Activated naive CD8-positive, alpha-beta T cell treated with anti-CD3 and anti-CD28 coated beads, Interleukin-2, amount 10 ng/mL, durations not matched to agents 7 days and 5 days (primary cell): ENCODE measurements at regions not wholly inside any gene's neighbourhood (a gene's known extent, or its start where the extent isn't known, plus 50 kb on each side); places are given as distances from the start of the nearest gene placed in this dataset.

Experiments used
- ATAC-seq: fragments of 150-1000 bp; cut with Tn5 transposase; one replicate; pipeline ENCODE4 v1.10.0; 2021; ENCODE audit warnings: low read depth, moderate library complexity
- POLR2A ChIA-PET: fragments of 350-600 bp; sonication (Branson Sonifier 250); formaldehyde crosslinking; loops from one replicate; lab custom pipeline; 2021; ENCODE audit warnings: antibody characterized with exemption; lab: Charles Lee
- DNase-seq: peaks from one replicate; pipeline ENCODE4 v3.0.0; 2021
- H3K27ac Mint-ChIP-seq: one replicate; pipeline ENCODE4 v1.8.0; 2022; ENCODE audit warnings: mild to moderate bottlenecking, mixed read lengths
- H3K27me3 Mint-ChIP-seq: one replicate; pipeline ENCODE4 v1.8.0; 2022; ENCODE audit warnings: mild to moderate bottlenecking, moderate library complexity, mixed read lengths
- H3K36me3 Mint-ChIP-seq: one replicate; pipeline ENCODE4 v1.8.0; 2021; ENCODE audit warnings: mild to moderate bottlenecking, mixed read lengths
- H3K4me1 Mint-ChIP-seq: one replicate; pipeline ENCODE4 v1.8.0; 2021; ENCODE audit warnings: mixed read lengths
- H3K4me3 Mint-ChIP-seq: one replicate; pipeline ENCODE4 v1.8.0; 2022; ENCODE audit warnings: mild to moderate bottlenecking, moderate library complexity, mixed read lengths
- H3K9me3 Mint-ChIP-seq: one replicate; pipeline ENCODE4 v1.8.0; 2021; ENCODE audit warnings: mixed read lengths

DNA sequence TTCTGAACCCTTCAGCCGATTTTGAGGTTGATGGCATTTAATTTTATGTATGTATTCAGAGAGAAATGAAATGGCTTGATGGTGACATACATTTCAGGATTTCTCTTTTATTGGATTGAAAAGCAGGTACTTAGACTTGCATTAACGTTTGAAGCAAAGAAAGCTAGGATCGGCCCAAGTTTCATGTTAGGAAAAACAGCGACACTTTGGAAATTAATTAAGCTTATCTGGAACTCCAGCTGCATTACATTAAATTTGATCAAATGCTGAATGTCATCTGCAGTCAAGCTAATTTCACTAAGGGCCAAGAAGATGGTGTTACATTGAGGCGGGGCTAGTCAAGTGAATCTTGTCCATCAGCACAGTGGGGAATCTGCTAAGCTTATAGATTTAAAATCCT, 441.8 kb downstream of the IRS1 start:
- Mint-ChIP-seq H3K9me3 (no peaks in the 10 kb centered on the region), H3K27me3 (peaks cover 8% of the 10 kb centered on the region), H3K27ac (no peak overlapping the region), H3K4me3 (no peak overlapping the region), H3K36me3 (no peaks in the 10 kb centered on the region), H3K4me1 (no peaks in the 10 kb centered on the region)
- DNase-seq (no peak), ATAC-seq (no peak)
- POLR2A ChIA-PET: no interaction called here

DNA sequence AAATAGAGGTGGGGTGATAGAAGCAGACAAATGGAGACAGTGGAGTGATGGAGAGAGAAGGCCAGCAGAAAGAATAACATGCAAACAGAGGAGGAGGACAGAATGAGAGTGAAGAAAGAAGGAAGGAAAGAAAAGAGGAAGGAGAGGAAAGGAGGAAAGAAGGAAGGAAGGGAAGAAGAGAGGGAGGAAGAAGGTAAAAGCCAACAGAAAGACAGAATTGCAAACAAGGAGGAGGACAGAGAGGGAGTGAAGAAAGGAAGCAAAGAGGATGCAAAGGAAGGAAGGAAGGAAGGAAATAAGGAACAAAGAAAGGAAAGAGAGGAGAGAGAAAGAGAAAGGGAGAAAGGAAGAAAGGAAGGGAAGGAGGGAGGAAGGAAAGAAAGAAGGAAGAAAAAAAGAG, 444.0 kb downstream of the IRS1 start:
- no peak for DNase-seq
- no peaks in the 10 kb centered on the region for H3K36me3 Mint-ChIP-seq
- POLR2A ChIA-PET: no interaction called here
- H3K9me3 Mint-ChIP-seq: no peaks in the 10 kb centered on the region
- H3K27me3 Mint-ChIP-seq: peaks cover 8% of the 10 kb centered on the region
- ATAC-seq: no peak
- H3K4me3 Mint-ChIP-seq: no peak overlapping the region
- H3K4me1 Mint-ChIP-seq: no peaks in the 10 kb centered on the region
- H3K27ac Mint-ChIP-seq: no peak overlapping the region

DNA sequence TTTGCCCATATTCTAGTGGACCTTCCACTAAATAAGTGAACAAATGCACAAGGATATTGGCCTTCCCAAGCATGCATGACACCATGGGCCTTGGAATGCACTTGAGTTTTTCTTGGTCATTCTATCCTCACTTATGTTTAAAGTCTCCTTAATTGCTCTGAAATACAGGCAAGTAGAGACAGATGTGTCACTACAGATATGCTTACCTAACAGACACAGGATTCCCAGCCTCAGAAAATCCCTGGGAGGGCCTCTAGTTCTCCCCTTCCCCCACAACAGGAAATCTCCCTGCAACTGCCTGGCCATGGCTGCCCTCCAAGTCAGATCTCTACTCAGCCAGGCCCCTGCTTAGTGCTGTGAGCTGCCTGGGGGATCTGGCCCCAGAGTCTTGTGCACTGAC, 445.2 kb downstream of the IRS1 start:
- Mint-ChIP-seq H3K36me3 (no peaks in the 10 kb centered on the region), H3K4me1 (no peaks in the 10 kb centered on the region), H3K27me3 (peaks cover 8% of the 10 kb centered on the region), H3K27ac (no peak overlapping the region), H3K9me3 (no peaks in the 10 kb centered on the region), H3K4me3 (no peak overlapping the region)
- ATAC-seq (no peak), DNase-seq (no peak)
- POLR2A ChIA-PET: no interaction called here

DNA sequence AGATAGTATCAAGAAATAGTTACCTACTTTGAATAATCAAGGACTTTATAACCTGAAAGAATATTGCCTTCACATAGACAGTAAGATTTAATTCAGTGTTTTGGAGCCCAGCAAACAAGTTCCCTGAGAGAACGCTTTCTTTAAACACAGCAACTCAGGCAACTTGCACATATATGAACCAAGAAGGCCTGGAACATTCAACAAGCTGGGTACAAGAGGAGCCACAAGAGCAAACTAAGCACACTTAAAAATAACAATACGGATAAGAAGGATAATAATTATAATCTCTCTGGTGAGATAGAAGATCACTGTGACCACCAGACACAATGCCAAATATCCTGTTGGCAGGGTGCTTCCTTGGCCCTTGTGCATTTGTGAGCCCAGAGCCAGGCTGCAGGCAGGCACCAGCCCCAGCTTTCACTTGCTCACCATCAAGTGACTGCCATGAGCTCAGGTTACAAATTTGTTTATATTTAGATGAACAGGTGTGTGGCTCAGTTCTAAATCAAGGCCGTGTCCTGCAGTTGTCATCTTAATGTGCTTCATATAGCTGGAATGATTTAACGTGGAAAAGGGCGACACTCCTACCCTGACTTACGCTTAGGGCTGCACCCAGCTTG, 446.6 kb downstream of the IRS1 start:
- POLR2A ChIA-PET: no interaction called here
- H3K27ac Mint-ChIP-seq: no peak overlapping the region
- DNase-seq (no peak), ATAC-seq (no peak)
- H3K4me3 Mint-ChIP-seq: no peak overlapping the region
- no peaks in the 10 kb centered on the region for H3K9me3 Mint-ChIP-seq
- no peaks in the 10 kb centered on the region for H3K4me1 Mint-ChIP-seq
- H3K27me3 Mint-ChIP-seq: peaks cover 8% of the 10 kb centered on the region
- no peaks in the 10 kb centered on the region for H3K36me3 Mint-ChIP-seq

DNA sequence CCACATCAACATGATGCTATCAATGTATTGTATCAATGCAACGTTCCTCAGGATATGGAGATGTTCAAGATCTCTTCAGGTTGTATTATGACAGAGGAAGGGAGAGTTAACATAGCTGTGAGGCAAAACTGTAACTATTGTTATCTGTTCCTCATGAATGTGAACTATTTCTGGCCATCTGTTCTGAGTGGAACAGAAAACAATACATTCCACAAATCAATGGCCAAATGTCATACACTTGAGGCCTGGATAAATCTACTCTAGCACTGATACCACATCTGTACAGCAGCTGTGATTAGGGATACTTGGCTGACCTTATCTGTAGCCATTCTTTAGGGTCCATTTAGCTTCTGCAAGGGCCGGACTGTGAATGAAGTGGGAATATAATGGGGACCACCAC, 447.9 kb downstream of the IRS1 start:
- Mint-ChIP-seq H3K36me3 (no peaks in the 10 kb centered on the region), H3K4me1 (no peaks in the 10 kb centered on the region), H3K27me3 (peaks cover 3% of the 10 kb centered on the region), H3K9me3 (no peaks in the 10 kb centered on the region), H3K4me3 (no peak overlapping the region), H3K27ac (no peak overlapping the region)
- DNase-seq (no peak), ATAC-seq (no peak)
- POLR2A ChIA-PET: no interaction called here

DNA sequence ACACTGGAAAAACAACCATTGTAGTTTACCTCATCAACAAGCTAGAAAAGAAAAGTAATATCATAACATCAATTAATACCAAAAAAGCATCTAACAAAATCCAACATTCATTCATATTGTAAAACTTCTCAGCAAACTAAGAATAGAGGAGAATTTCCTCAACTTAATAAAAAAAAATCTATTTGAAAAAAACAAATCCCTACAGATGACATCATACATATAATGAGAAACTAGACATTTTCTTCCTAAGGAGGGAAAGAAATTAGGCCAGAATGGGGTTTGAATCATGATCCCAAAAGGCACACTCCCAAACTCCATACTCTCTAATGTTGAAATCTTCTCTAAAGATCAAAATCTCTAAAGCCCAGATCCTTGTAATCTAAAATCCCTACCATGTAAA, 460.0 kb downstream of the IRS1 start:
- Mint-ChIP-seq H3K4me1 (no peaks in the 10 kb centered on the region), H3K36me3 (no peaks in the 10 kb centered on the region), H3K4me3 (no peak overlapping the region), H3K9me3 (no peaks in the 10 kb centered on the region), H3K27me3 (peaks cover 8% of the 10 kb centered on the region), H3K27ac (no peak overlapping the region)
- POLR2A ChIA-PET: no interaction called here
- DNase-seq: no peak
- no peak for ATAC-seq

DNA sequence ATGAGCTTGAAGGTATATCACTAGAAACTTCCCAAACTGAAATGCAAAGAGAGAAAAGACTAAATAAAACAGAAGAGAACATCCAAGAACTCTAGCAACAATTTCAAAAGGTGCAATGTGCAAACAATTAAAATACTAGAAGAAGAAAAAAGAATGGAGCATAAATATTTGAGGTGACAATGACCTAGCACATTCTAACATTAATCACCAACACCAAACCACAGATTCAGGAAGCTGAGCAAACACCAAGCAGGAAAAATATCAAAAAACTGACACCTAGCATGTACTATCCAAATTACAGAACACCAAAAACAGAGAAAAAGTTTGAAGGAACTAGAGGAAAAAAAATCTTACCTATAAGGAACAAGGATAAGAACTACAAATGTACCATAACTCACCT, 460.8 kb downstream of the IRS1 start:
- Mint-ChIP-seq H3K9me3 (no peaks in the 10 kb centered on the region), H3K4me1 (no peaks in the 10 kb centered on the region), H3K4me3 (no peak overlapping the region), H3K27ac (no peak overlapping the region), H3K36me3 (no peaks in the 10 kb centered on the region), H3K27me3 (peaks cover 8% of the 10 kb centered on the region)
- no peak for DNase-seq
- POLR2A ChIA-PET: no interaction called here
- no peak for ATAC-seq

DNA sequence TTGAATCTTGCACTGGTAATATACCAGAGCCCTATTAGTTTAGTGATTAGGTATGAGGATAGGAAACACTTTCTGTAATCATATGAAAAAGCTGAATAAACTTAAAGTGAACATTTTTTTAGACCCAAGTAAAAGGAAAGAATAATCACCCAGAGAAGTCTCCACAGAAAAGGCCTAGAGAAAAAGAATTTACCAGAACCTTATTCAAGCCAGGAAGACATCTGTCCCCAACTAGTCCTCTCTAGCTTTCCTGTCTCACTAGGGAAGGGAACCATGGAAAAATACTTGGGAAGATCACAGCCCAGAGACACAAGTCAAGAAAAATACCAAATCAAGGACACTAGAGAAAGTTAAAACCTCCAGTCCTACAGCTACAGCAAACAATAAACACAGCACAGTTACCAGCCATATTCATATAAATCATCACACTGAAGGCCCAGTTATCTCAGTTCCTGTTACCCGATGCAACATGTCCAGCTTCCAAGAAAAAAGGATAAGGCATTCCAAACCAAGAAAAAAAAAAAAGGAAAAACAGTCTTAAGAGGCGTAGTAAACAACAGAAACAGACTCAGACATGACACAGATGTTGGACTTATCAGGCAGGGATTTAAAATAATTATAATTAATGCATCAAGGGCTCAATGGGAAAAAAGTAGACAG, 461.5 kb downstream of the IRS1 start:
- Mint-ChIP-seq H3K27ac (no peak overlapping the region), H3K36me3 (no peaks in the 10 kb centered on the region), H3K27me3 (peaks cover 6% of the 10 kb centered on the region), H3K9me3 (no peaks in the 10 kb centered on the region), H3K4me1 (no peaks in the 10 kb centered on the region), H3K4me3 (no peak overlapping the region)
- DNase-seq (no peak), ATAC-seq (no peak)
- POLR2A ChIA-PET: no interaction called here

DNA sequence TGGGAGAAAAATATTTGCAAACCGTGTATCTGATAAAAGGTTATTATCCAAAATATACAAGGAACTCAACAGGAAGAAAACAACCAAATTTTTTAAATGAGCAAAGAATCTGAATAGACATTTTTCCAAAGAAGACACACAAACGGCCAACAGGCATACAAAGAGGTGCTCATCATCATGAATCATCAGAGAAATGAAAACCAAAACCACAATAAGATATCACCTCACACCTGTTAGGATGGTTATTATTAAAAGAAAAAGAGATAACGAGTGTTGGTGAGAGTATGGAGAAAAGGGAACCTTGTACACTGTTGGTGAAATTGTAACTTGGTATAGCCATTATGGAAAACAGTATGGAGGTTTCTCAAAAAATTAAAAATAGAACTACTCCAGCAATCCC, 463.3 kb downstream of the IRS1 start:
- H3K36me3 Mint-ChIP-seq: no peaks in the 10 kb centered on the region
- POLR2A ChIA-PET: no interaction called here
- H3K4me1 Mint-ChIP-seq: no peaks in the 10 kb centered on the region
- no peak overlapping the region for H3K4me3 Mint-ChIP-seq
- no peak for ATAC-seq
- H3K27ac Mint-ChIP-seq: no peak overlapping the region
- DNase-seq: no peak
- H3K27me3 Mint-ChIP-seq: peaks cover 6% of the 10 kb centered on the region
- H3K9me3 Mint-ChIP-seq: no peaks in the 10 kb centered on the region

DNA sequence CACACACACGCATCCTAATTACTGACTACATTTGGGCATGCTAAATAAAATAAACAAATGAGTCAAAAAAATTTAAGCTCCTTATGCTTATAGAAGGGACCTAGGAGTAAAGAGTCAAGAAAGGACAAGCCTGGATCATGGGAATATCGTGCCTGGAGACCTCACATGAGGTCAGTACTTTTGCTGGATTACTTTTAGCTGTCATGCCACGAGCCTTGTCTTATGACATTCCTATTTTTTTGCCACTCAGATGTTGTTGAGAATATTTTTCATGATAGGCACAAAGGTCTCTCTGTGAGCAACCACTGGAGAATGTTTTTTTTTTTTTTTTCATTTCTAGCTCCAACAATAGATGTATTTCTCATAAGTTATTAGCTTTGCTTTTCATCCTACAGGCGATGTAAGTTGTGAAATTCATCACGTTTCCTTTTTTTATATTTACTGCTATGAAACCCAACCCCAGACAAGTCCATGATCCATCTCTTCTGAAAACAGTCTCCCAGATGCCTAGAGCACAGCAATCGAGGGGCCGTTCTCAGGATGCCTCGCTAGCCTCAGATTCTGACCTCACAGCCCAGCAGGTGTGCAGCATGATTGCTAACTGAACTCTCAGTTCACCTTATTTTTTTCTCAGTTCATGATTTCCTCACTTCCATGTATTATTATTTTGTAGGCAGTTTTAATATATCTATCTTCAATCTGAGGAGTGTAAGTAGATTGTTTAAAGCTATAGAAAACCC, 464.5 kb downstream of the IRS1 start:
- no peaks in the 10 kb centered on the region for H3K36me3 Mint-ChIP-seq
- no peaks in the 10 kb centered on the region for H3K4me1 Mint-ChIP-seq
- no peak overlapping the region for H3K27ac Mint-ChIP-seq
- POLR2A ChIA-PET: no interaction called here
- DNase-seq: no peak
- H3K9me3 Mint-ChIP-seq: no peaks in the 10 kb centered on the region
- H3K27me3 Mint-ChIP-seq: peaks cover 6% of the 10 kb centered on the region
- no peak overlapping the region for H3K4me3 Mint-ChIP-seq
- no peak for ATAC-seq

DNA sequence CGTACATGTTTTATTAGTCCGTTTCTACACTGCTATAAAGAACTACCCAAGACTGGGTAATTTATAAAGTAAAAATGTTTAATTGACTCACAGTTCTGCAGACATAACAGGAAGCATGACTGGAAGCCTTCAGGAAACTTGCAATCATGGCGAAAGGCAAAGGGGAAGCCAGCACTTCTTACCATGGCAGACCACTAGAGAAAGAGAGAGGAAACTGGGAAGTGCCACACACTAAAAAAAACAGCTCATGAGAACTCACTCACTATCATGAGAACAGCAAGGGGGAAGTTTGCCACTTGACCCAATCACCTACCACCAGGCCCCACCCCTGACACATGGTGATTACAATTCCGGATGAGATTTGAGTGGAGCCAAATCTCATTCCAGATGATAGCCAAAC, 466.2 kb downstream of the IRS1 start:
- Mint-ChIP-seq H3K9me3 (no peaks in the 10 kb centered on the region), H3K4me1 (no peaks in the 10 kb centered on the region), H3K4me3 (no peak overlapping the region), H3K27ac (no peak overlapping the region), H3K36me3 (no peaks in the 10 kb centered on the region), H3K27me3 (peaks cover 3% of the 10 kb centered on the region)
- POLR2A ChIA-PET: interaction anchor here (0.6 kb wide), 1 partner anchor 88 kb away, joined by 3 read pairs; no protein-coding TSS in a partner anchor
- no peak for ATAC-seq
- DNase-seq: no peak

DNA sequence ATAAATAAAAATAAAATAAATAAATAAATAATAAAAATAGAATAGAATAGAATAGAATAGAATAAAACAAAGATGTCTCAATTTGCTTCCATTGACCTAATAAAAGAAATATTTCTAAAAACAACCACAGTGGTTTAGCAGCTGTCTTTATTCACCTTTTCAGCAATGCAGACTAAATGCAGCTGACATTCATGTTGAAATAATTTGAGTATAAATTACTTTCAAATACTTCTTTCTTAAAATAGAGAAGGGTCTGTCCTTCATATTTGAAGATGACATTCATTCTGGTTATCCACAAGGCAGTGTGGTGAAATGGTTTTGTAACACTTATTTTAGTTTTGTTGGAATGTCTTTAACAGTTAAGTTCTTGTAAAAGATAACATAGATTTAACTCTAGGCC, 469.4 kb downstream of the IRS1 start:
- no peak for DNase-seq
- Mint-ChIP-seq H3K4me3 (no peak overlapping the region), H3K27me3 (no peaks in the 10 kb centered on the region), H3K36me3 (no peaks in the 10 kb centered on the region), H3K9me3 (no peaks in the 10 kb centered on the region), H3K27ac (no peak overlapping the region), H3K4me1 (no peaks in the 10 kb centered on the region)
- POLR2A ChIA-PET: no interaction called here
- no peak for ATAC-seq

DNA sequence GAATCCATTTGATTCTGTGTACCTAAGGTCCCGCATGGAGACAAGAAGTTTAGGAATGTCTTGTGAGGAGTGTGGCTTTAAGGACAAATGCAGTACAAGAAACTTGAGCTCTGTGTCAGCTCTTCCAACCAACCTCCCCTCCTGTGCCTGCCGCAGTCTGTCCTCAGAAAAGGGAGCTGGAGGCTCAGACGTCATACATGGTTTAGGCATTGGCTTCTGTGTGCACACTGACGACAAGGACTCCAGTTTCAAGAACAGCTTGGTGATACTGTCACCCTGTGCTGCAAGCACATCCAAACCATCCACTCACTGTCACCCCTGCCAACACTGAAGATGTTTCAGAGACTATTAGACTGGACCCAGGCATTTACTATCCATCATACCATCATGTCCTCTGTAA, 470.4 kb downstream of the IRS1 start:
- Mint-ChIP-seq H3K4me3 (no peak overlapping the region), H3K9me3 (no peaks in the 10 kb centered on the region), H3K27me3 (no peaks in the 10 kb centered on the region), H3K27ac (no peak overlapping the region), H3K36me3 (no peaks in the 10 kb centered on the region), H3K4me1 (no peaks in the 10 kb centered on the region)
- ATAC-seq (no peak), DNase-seq (no peak)
- POLR2A ChIA-PET: no interaction called here

DNA sequence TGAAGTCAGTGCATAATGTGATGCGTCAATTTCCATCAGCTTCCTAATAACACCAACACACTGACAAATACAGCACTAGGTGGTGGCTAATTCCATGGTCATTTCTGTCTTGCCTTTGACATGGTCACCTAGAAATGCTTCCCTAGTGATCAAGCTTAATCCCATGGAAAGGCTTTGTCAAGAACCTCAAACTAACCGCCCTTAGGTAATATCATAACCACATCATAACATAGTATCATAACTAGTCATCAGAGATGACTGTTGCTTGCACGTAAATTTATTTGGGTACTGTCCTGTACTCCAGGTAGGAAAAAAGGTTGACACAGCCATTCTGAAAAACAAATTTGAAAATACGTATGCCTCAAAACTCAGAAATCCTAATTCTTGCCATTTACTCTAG, 471.8 kb downstream of the IRS1 start:
- no peaks in the 10 kb centered on the region for H3K9me3 Mint-ChIP-seq
- H3K36me3 Mint-ChIP-seq: no peaks in the 10 kb centered on the region
- no peak for ATAC-seq
- H3K4me1 Mint-ChIP-seq: no peaks in the 10 kb centered on the region
- no peak for DNase-seq
- no peak overlapping the region for H3K27ac Mint-ChIP-seq
- H3K27me3 Mint-ChIP-seq: no peaks in the 10 kb centered on the region
- POLR2A ChIA-PET: no interaction called here
- no peak overlapping the region for H3K4me3 Mint-ChIP-seq
